ENCODE measurements at regions not wholly inside any gene's neighbourhood (a gene's known extent, or its start where the extent isn't known, plus 50 kb on each side); places are given as distances from the start of the nearest gene placed in this dataset.

DNA sequence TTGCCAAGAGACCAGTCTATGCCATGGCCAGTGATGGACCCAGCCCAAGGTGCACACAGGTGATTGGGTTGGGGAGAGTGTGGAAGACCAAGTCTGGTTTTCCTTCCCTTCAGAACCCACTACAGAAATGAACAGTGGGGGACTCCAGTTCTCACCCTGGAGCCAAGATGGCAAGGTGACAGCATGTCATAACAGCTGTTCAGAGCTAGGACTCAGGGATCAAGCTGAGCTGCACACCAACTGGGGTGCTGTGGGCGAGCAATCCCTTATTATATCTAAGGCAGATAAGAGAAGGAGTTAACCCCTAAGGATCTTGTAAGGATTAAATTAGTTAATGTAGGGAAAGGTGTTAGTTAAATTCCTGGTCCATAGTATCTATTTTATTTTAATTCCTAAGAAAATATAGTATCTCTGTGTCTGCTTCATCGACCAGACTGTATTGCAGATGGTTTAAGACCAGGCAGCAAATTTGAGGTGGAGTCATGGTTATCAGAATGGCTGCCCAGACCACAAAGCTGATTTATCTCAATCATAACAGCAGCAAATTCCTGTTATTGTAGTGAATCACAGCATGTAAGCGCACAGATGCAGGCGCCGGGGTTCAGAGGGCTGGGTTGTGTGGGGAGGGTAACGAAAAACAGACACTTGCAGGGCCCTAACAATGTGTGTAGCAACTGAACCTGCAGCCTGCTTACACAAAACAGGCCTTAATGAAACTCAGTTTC is 208.7 kb upstream of the ZNF32 start (continued):
- no peak for TF ChIP-seq CEBPB (IDR thresholded peaks at IDR 0.05; ENCODE audit: low read depth)
- no peak for TF ChIP-seq YY1 (IDR thresholded peaks at IDR 0.05; ENCODE audit: extremely low read depth, insufficient replicate concordance, low read depth, low read length)
- no peak for TF ChIP-seq SIN3A (IDR thresholded peaks at IDR 0.05; ENCODE audit: low read depth)
- TF ChIP-seq, protein P1, sequence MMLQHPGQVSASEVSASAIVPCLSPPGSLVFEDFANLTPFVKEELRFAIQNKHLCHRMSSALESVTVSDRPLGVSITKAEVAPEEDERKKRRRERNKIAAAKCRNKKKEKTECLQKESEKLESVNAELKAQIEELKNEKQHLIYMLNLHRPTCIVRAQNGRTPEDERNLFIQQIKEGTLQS (IDR thresholded peaks at IDR 0.05), result no peak
- no peak for TF ChIP-seq EZH2phosphoT487 (IDR thresholded peaks at IDR 0.05; ENCODE audit: borderline replicate concordance)

DNA sequence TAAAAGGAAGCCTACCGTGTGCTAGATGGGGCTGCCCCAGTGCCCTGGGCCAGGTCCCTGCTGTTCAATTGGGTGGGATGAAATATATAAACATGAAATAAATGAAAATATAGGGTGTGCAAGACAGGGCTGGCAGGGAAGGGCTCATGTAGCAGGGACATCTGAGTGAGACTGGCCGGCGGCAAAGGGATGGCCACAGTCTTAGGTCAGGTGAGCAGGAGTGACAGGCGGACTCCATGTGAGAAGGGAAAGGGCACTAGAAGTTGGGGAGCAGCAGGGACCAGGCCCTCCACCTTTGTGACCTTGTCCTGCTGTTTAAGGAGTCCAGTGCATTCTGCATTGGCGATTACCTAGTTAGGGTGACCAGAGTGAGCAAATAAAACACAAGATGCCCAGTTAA is 207.6 kb upstream of the ZNF32 start:
- Histone ChIP-seq H3K9me3 (ENCODE audit: control insufficient read depth in 1 of 2, insufficient read depth in 1 of 2, low read depth in 1 of 2, low read length in 2 of 2) (no peaks in the 10 kb centered on the region), H4K20me1 (ENCODE audit: insufficient read depth) (no peaks in the 10 kb centered on the region), H3K79me2 (ENCODE audit: insufficient read depth, low read length) (no peaks in the 10 kb centered on the region), H3K4me3 (replicated peaks in 1 of 2; ENCODE audit: low read depth in 1 of 2, low read length in 2 of 2) (no peak overlapping the region), H3K9ac (ENCODE audit: low read length) (no peak overlapping the region), H3K4me2 (ENCODE audit: low read length) (no peak overlapping the region), H2AFZ (ENCODE audit: low read depth, low read length, poor library complexity, severe bottlenecking) (no peak overlapping the region), H3K36me3 (ENCODE audit: control insufficient read depth in 1 of 2, insufficient read depth in 2 of 2, low read length in 2 of 2) (no peaks in the 10 kb centered on the region), H3K27me3 (ENCODE audit: insufficient read depth, low read length) (peaks cover 3% of the 10 kb centered on the region; the same call in 1 of the 2 replicates), H3K4me1 (ENCODE audit: control insufficient read depth in 1 of 2, insufficient read depth in 2 of 2, low read length in 2 of 2) (peaks cover 8 to 14% of the 10 kb centered on the region in 2 experiments), H3K9me2 (ENCODE audit: insufficient read depth) (no peaks in the 10 kb centered on the region), H3K27ac (ENCODE audit: low read depth, low read length) (no peak overlapping the region)
- BruUV-seq (replicated peaks), result no TSS peak
- POLR2A ChIA-PET, result no interaction called here
- intact Hi-C loops (cut with micrococcal nuclease), result loop anchor here (5.0 kb wide), 1 partner anchor 49 kb away; no protein-coding TSS in a partner anchor
- RAD21 ChIA-PET (ENCODE audit: low non-redundant PET in 1 of 2, low total read pairs in 2 of 2, uncharacterized antibody in 2 of 2, unreplicated experiment in 2 of 2), result no interaction called here
- ATAC-seq (no peak), DNase-seq (ENCODE audit: low read depth, low spot score) (no peak)
- CTCF ChIA-PET, result no interaction called here
- no peak for TF ChIP-seq RAD21 (IDR thresholded peaks at IDR 0.05; ENCODE audit: low read depth)
- no peak for TF ChIP-seq ELF1 (IDR thresholded peaks at IDR 0.05; ENCODE audit: borderline replicate concordance, low read depth)
- TF ChIP-seq SP1 (IDR thresholded peaks at IDR 0.05; ENCODE audit: low read depth), result no peak
- TF ChIP-seq ZFX (IDR thresholded peaks at IDR 0.05), result no peak
- no peak for TF ChIP-seq SRF (IDR thresholded peaks at IDR 0.05; ENCODE audit: low read depth)
- TF ChIP-seq YY1 (IDR thresholded peaks at IDR 0.05; ENCODE audit: extremely low read depth, insufficient replicate concordance, low read depth, low read length), result no peak
- TF ChIP-seq SIN3A (IDR thresholded peaks at IDR 0.05; ENCODE audit: low read depth), result no peak
- no peak for TF ChIP-seq EZH2 (IDR thresholded peaks at IDR 0.05)

Data from HCT116 (cell line).